DND-41 (cell line): ENCODE measurements at regions not wholly inside any gene's neighbourhood (a gene's known extent, or its start where the extent isn't known, plus 50 kb on each side); places are given as distances from the start of the nearest gene placed in this dataset.

Experiments
- EZH2 ChIP-seq: IDR thresholded peaks from 3 replicates; pipeline ENCODE4 v1.6.1; 2012; ENCODE audit warnings: borderline replicate concordance, low read depth, mild to moderate bottlenecking, moderate library complexity, low read length, inconsistent platforms; ENCODE audit not compliant: severe bottlenecking
- TF ChIP-seq, protein P1 (sequence below): IDR thresholded peaks from 2 replicates; pipeline ENCODE4 v1.5.1; 2012; ENCODE audit warnings: borderline replicate concordance, low read length, moderate library complexity, mild to moderate bottlenecking; ENCODE audit not compliant: poor library complexity, severe bottlenecking; ENCODE audit errors: extremely low read depth

GRCh38 chr6:152909241-152909640 lies 73.6 kb downstream of the FBXO5 start:
- TF ChIP-seq, protein P1, sequence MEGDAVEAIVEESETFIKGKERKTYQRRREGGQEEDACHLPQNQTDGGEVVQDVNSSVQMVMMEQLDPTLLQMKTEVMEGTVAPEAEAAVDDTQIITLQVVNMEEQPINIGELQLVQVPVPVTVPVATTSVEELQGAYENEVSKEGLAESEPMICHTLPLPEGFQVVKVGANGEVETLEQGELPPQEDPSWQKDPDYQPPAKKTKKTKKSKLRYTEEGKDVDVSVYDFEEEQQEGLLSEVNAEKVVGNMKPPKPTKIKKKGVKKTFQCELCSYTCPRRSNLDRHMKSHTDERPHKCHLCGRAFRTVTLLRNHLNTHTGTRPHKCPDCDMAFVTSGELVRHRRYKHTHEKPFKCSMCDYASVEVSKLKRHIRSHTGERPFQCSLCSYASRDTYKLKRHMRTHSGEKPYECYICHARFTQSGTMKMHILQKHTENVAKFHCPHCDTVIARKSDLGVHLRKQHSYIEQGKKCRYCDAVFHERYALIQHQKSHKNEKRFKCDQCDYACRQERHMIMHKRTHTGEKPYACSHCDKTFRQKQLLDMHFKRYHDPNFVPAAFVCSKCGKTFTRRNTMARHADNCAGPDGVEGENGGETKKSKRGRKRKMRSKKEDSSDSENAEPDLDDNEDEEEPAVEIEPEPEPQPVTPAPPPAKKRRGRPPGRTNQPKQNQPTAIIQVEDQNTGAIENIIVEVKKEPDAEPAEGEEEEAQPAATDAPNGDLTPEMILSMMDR: no peak
- TF ChIP-seq EZH2: no peak
